Right renal pelvis (tissue), 4 donors: ENCODE measurements at regions not wholly inside any gene's neighbourhood (a gene's known extent, or its start where the extent isn't known, plus 50 kb on each side); places are given as distances from the start of the nearest gene placed in this dataset.
"Not testable (repeated sequence)": the region's sequence is repeated elsewhere in the genome, so short reads cannot be mapped to it uniquely, and the experiment has no call there.

Experiments used
- DNase-seq, 4 donors: peaks; one replicate each; pipeline ENCODE4 v3.0.0-alpha.2; 2013; ENCODE audit warnings: low read depth in 4 of 4, low spot score in 3 of 4, missing footprints in 1 of 4

DNA sequence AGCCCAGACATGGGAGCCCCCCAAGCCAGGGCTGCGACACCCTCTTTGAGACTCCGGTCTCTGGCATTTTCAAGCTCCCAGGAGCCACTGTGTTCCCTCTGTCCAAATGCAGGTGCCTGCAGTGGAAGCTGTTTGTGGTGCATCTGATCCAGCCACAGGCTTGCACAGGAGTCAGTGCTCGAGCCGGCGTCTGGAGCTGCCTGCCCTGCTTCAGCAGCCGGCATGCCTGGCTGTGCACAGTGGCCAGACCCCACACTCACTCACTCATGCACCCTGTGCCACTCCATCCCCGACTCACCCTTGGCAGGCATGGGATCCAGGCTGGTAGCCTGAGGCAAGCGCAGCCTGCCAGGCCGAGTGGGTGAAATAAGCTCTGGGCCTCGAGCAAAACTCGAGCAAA is 555.0 kb upstream of the CCDC54 start:
- DNase-seq: no peak

GRCh38 chr3:106823701-106824100 is 553.5 kb upstream of the CCDC54 start:
- no peak for DNase-seq

DNA sequence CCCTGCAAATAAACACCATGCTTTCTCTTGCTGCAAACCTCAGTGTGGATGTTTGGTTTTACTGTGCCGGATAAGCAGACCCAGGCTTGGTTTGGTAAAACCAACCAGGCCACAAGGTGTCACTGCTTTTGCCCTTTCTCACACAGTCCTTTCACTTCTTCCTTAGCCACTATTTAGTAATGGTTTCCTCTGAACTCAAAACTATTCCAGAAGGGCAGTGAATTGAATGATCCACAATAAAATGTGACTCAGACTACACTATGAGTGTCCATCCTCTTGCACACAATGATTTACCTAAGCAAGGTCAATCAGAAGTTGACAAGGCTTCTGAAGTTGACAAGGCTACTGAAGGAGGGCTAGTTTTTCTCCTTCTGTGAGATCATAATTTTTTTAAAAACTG is 552.4 kb upstream of the CCDC54 start:
- no peak for DNase-seq

DNA sequence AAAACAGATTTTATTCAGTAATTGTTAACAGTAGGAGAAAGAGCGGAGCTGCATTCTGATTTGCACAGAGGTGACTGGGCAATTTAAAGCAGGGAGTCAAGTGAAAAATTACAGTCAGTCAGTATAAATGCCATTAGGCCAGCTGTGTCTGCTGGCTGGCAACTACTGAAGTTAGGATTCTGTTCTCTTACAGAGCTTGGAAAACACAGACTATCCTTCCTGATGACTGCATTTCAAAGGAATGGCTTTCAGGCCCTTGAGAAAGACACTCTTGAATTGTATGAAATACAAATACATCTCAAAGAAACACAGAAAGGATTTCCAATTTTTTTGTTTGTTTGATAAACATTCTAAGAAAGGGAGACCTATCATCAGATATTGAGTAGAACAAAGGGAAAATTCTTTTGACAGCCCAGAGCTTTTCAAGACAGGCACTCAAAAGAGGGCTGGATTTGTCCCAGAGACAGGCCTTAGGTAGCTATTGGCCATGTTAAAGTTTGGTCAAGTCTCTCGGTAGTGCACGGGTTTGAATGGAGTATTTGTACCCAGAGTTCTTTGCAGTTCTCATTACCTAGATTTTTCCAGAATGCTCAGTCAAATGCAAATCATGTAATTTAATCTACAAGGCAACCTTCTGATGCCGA is 551.2 kb upstream of the CCDC54 start:
- DNase-seq: no peak

GRCh38 chr3:106826791-106827311 is 550.4 kb upstream of the CCDC54 start:
- no peak for DNase-seq

DNA sequence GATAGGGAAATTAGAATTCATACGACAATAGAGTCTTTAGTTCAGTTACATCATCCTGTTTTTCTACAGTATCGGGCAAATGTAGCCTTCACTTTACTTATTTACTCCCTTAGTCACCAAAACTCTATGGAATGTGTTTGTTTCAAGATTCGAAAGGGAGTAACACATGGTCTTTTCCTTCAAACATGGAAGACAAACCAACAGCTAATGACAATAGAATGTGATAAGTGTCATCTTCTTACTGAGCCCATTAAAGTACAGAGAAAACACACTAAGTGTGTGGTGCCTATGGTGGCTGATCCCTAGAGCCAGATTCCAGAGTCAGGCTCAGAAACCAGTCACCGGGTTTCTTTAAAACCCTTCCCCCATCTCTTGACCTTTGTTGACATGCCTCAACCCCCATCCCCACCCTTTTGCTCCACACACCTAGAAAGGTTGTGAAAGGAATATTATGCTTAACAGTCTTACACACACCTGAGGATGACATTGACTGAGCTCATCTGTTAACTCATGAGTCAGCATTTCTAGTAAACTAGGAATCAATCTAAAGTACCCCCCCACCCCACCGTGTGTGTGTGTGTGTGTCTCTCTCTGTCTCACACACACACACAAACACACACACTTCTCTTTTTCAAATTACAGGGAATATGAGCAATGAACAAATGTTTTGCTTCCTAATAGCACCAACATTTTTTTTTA is 549.6 kb upstream of the CCDC54 start:
- no peak for DNase-seq

DNA sequence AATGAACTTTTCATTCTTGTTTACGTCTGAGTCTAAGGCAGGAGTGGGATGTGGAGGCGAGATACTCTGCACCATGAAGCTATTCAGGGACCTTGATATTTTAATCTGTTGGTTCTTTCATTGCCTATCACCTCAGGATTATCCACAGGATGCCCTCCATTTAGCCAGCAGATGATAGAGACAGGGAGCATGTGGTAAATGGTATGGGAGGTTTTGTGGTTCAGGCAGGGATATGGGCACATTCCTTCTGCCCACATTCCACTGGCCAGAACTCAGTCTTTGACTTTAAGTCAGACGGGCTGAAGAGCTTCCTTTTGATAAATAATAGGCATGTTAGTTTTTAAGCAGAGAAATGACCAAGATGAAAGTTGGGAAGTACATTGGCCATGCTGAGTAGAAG is 548.0 kb upstream of the CCDC54 start:
- no peak for DNase-seq

DNA sequence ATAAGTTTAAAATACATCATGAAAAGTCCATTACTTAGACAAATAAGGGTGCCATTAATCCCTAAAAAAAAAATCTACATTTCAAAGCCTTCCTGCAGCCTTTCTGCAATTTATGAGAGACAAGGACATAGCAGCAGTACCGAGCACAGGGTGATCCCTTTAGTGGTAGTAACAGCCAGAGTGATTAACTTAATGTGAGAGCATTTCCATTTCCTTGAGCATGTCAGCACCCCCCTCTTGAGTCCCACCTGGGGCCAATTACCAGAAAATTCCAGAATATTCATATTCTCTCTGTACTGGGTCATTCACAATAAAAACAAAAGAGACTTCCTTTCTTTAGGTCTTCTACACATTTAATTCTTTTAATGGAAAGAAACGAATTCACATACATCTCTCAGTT is 546.9 kb upstream of the CCDC54 start:
- no peak for DNase-seq

GRCh38 chr3:106836906-106837305 is 540.3 kb upstream of the CCDC54 start:
- DNase-seq: no peak

GRCh38 chr3:106837616-106838015 is 539.6 kb upstream of the CCDC54 start:
- DNase-seq: no peak

DNA sequence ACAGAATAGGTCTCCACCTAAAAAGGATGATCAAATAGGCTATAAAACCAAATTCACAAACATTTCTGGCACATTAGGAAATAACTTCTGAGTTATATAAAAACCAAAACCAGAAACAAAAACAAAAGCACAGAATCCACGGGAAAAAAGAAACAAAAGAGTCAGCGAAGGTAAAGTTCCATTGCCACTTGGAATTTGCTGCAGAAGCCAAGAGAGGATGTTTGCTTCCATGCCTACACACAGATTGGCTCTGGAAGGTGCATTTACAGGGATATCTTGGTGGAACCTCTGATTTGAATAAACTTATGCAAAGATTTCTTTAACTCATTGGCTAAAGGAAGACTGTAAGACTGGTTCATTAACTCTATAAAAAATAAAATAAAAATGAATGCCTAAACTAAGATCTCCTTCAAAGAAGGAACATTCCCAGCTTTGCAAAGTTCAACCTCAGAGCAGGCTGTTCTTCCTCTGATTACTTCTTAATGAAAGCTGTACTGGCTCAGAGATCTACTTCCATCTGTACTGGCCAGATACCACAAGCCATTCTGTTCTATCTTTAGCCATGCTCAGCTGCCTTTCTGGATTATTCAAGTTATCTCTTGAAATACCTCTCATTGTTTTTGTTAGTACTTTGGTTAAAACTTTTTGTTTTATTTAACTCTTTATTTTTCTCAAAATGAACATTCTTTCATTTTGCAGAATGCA is 537.5 kb upstream of the CCDC54 start:
- DNase-seq: no peak

DNA sequence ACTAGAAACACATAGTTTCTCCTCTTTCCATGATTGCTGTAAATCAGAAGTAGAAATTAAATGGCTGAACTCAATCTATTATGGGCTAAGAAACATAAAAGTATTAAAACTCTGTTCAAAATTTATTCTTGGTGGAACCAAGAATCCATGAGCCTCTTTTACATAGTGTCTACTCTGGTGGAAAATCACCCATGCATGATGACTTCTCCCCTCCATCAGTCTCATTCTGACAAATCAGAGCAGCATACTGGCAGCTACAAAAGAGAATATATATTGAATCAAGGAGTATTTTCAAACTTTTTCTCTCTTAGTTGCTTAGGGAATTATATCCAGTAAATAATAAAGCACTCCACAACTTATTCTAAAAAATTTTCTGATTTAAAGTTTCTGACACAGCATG is 536.9 kb upstream of the CCDC54 start:
- DNase-seq: no peak

DNA sequence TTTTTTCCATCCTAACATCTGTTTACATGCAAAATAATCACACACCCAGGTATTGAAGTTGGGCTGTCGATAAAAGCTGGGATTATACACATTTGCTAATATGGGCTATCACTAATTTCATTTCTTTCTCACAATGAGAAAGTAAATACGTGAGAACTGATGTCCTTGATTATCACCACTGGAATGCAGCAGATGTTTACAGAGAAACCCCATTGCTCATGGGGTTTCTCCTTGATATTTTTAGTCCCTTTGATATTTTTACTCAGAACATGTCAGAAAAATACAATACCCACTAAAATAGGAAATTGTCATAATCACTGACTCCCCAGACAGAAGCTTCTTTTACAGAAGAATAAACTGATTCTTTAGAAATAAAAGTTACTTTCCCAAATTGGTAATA is 535.1 kb upstream of the CCDC54 start:
- no peak for DNase-seq

DNA sequence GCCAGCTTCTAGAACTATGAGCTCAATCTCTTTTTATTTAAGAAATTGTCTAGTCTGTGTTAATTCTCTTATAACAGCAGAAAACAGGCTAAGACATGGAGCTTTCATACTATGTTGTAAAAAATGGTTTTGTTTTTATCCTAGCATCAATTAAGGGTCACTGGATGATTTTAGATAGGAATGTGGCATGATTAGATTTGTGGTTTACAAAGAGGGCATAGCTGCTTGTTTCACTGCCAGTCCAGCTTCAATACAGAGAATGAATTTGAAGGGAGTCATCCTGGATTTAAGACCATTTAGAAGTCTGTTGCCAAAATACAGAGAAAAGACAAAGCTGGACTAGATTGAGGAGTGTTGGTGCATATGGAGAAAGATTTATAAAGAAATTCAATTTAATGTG is 532.6 kb upstream of the CCDC54 start:
- no peak for DNase-seq

- no peak for DNase-seq
These were observed 529.1 kb upstream of the CCDC54 start for GRCh38 chr3:106848099-106848498.

DNA sequence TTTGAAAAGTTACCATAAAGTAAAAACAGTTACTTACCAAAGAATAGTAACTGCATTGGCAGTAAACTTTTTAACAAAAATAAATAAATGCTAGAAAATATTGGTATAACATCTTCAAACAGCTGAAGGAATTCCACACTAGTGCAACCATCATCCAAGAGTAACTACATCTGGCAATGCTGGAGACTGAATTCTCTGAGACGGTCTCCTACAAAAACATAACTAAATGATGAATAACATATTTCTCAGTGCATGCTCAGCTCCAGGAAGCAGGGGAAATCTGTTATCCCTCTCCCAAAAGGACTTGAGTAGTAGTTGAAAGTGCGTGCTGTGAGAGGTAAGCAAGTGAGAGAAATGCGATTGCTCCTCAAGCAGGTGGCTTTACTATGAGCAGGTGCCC is 526.8 kb upstream of the CCDC54 start:
- DNase-seq: no peak

- not testable (repeated sequence) for DNase-seq
These were observed 518.9 kb upstream of the CCDC54 start for GRCh38 chr3:106858321-106858720.

- DNase-seq: no peak
These were observed 517.1 kb upstream of the CCDC54 start for GRCh38 chr3:106860182-106860581.

DNA sequence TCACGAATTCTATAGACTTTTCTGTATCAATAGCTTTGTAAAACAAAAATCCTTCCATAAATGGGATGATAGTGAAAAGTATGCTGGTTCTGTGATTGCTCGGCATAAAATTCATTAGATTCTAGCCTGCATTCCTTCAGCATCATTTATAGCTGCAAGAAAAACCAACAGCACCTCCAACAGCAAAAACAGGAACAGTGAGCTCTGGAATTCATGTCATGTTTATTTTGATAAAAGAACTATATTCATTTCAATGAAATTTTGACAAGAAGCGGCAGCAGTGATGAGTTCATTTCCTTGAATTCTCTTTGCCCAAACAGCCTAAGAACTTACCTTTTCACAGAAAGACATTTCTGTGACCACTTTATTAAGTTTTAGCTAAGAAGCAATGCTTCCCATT is 515.2 kb upstream of the CCDC54 start:
- peak in 2 of 4 donors; percentile 5 to 8 for DNase-seq

- DNase-seq: no peak
These were observed 499.6 kb upstream of the CCDC54 start for GRCh38 chr3:106877627-106878026.

DNA sequence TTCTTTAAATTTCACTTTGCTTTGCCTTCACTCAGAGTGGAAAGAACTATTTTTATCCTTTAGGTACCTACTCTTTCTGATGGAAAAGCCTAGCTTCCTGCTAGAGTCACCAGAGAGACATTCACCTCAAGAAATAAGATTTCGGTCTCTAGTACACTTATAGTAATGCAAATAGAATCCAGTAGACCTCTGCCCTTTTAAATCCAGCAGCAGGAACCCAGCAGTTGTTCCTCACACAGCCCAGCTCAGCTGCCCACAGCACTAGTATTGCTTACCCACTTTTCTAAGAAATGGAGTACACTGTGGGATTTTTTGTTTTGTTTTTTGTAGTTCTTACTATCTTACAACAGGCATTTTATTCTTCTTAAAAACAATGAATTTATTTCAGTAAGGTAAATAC is 497.0 kb upstream of the CCDC54 start:
- no peak for DNase-seq

DNA sequence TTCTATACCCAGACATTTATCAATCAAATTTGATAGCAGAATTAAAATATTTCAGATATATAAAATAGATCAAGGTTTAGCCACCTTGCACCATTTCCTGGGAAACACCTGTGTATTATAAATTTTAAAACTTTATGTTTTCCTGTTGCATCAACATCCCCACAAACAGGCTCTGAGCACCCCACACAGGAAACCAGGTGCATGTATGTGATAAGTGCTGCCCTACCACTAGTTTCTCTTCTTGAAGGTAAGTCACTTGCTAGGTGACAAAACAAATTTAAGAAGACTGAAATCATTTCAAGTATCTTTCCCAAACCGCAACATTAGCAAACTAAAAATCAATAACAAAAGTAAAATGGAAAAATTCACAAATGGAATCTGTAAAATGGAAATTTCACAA is 496.1 kb upstream of the CCDC54 start:
- no peak for DNase-seq
